GM12873 (cell line): ENCODE measurements at regions not wholly inside any gene's neighbourhood (a gene's known extent, or its start where the extent isn't known, plus 50 kb on each side); places are given as distances from the start of the nearest gene placed in this dataset.

Source experiments
- TF ChIP-seq, protein P1 (sequence below): IDR thresholded peaks from 2 replicates; pipeline ENCODE4 v1.5.1; 2012; ENCODE audit warnings: low read depth, mild to moderate bottlenecking, moderate library complexity, low read length, control low read depth; ENCODE audit not compliant: insufficient read depth; ENCODE audit errors: missing control alignments

DNA sequence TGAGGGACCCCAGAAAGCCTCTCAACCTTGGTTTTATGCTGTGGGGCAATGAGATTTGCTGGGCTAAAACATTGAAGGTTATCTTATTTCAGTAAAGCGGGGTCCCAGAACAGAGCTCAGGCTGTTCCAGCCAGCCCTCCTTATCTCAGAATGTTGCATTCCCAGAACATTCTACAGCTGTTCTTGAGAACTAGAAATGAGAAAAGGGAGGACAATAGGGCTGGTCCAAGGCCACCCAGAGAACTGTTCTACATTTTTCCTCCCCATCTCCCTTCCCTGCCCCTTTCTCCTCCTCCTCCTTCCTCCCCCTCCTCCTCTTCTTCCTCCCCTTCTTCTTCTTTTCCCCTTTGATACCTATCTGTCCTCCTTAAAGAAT lies 70.4 kb upstream of the SLC7A11 start:
- TF ChIP-seq, protein P1, sequence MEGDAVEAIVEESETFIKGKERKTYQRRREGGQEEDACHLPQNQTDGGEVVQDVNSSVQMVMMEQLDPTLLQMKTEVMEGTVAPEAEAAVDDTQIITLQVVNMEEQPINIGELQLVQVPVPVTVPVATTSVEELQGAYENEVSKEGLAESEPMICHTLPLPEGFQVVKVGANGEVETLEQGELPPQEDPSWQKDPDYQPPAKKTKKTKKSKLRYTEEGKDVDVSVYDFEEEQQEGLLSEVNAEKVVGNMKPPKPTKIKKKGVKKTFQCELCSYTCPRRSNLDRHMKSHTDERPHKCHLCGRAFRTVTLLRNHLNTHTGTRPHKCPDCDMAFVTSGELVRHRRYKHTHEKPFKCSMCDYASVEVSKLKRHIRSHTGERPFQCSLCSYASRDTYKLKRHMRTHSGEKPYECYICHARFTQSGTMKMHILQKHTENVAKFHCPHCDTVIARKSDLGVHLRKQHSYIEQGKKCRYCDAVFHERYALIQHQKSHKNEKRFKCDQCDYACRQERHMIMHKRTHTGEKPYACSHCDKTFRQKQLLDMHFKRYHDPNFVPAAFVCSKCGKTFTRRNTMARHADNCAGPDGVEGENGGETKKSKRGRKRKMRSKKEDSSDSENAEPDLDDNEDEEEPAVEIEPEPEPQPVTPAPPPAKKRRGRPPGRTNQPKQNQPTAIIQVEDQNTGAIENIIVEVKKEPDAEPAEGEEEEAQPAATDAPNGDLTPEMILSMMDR, result no peak

DNA sequence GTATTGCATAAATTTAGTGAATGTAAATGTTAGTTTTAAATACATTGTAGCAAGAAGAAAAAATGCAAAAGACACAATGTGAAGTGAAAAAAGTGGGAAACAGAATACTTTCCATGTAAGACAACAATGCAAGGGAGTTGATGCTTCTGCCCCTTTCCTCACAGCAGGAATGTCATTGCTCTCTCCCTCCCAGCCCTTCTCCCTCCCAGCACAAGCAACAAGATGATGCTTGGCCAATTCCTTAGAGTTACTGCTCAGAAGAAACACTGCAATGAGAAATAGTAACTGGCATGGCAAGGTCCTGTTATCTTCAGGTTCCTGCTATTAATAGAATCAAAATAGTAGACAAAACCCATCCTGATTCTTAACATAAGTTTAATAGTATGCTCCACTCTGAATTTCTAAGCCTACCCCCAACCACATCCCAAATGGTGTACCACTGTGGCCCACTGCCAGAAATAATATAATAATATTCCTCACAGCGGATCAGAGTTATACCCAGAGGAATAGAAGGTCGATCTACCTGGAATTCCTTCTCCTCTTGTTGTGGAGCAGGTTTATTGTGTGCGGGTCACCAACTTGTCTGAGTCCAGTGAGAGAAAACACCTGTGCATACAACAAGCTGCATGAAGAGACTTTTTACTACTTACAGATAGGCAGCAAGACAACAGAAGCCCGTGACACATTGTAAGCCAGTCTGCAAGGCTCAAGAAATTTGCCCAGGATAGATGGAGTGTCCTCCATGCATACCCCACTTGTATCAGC lies 69.8 kb upstream of the SLC7A11 start:
- TF ChIP-seq, protein P1, result no peak

DNA sequence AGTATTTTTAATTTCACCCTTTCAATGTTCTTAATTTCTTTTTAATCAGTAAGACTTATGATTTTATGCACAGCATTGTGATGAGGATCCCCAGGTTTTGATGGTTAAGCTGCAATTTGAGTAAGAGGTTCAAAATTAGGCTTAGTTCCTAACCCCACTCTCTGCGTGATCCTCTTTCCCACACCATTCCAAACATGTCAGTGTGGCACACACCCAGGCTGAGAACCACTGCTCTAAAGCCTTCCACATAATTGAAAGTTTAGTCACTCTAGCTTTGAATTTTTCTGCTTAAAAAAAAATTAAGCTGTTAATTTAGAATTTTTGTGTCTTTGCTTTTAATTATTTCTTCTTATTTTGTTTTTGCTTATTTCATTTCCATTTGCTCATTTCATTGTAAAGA lies 68.8 kb upstream of the SLC7A11 start:
- TF ChIP-seq, protein P1, result no peak

DNA sequence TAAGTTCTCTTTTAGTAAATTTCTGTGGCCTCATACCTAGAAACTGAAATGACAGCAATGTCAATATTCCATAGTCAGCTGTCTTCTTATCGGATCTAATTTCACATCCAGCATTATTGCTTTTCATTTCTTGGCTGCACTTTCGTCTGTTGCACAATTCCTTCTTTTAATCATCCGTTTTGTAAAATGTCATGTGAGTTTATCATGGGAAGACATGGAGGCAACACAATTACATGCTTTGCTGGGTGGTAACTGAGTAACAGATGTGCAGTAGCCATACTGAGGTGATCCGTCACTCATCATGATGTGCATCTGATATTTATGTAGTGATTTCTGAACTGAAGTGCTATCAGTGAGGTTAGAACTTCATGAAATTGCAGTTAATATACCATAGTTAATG lies 68.3 kb upstream of the SLC7A11 start:
- TF ChIP-seq, protein P1, result no peak

DNA sequence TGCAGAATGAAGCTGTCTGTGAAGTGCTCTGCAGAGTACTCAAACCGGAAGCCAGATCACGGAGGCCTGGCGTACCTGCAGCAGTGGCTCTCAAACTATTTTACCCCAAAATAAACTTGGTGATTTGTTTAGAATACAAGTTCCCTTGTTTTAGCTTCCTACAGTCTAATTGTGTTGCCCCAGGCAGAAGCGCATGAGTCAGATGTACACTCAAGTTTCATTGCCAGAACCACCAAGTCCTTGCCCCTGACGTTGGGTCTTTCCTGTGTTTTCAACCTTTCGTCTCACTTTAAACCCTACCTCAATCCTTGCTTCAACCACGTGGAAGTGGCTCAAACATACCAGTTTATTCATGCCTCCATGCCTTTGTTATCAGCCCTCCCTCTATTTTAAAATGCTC lies 66.2 kb upstream of the SLC7A11 start:
- TF ChIP-seq, protein P1, result no peak

DNA sequence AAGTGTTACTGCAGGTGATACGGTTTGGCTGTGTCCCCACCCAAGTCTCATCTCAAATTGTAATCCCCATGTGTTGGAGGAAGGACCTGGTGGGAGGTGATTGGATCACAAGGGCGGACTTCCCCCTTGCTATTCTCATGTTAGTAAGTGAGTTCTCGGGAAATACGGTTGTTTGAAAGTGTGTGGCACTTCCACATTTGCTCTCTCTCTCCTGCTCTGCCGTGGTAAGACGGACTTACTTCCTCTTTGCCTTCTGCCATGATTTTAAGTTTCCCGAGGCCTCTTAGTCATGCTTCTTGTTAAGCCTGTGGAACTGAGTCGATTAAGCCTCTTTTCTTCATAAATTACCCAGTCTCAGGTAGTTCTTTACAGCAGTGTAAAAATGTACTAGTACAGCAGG lies 65.2 kb upstream of the SLC7A11 start:
- TF ChIP-seq, protein P1, result no peak

DNA sequence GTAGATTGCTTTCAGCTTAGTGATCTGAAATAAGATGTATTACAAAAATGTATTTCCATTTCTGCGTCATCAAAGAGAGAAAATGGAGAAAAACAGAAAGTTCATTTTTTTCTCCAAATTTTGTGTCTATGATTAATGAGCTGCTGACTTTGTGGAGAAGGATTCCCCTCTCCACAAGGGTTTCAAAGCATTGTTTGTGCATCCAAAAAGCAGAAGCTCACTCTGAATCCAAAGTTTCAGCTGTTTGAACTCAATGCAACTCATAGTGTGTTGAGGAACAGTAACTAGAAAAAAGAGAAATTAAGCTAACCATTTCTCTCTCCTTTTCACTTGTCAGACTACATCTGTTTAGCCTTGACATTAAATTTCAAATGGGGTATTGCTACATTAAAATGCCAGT lies 62.9 kb upstream of the SLC7A11 start:
- TF ChIP-seq, protein P1, result no peak
